OCI-LY1 (cell line): ENCODE measurements at regions not wholly inside any gene's neighbourhood (a gene's known extent, or its start where the extent isn't known, plus 50 kb on each side); places are given as distances from the start of the nearest gene placed in this dataset.

Experiments used
- H2AFZ ChIP-seq: fragments of 200-600 bp; sonication (generic), shearing (Covaris generic); 2 replicates; pipeline ENCODE4 v1.6.0; 2014; ENCODE audit warnings: antibody characterized with exemption, mild to moderate bottlenecking, low read length
- H3F3A ChIP-seq: fragments of 200-600 bp; sonication (generic), shearing (Covaris generic); 2 replicates; pipeline ENCODE4 v1.6.0; 2014; ENCODE audit warnings: mild to moderate bottlenecking, antibody characterized with exemption, low read length, moderate library complexity; ENCODE audit not compliant: insufficient read depth
- H3K27ac ChIP-seq: fragments of 200-600 bp; sonication (generic); 2 replicates; pipeline ENCODE4 v1.5.1; 2014; ENCODE audit warnings: low read length, mixed run types, mild to moderate bottlenecking, low read depth; ENCODE audit not compliant: poor library complexity, severe bottlenecking
- H3K27me3 ChIP-seq: fragments of 200-600 bp; sonication (generic); 2 replicates; pipeline ENCODE4 v1.6.0; 2014; ENCODE audit warnings: antibody characterized with exemption, mild to moderate bottlenecking, low read length, moderate library complexity; ENCODE audit not compliant: insufficient read depth
- H3K36me3 ChIP-seq: fragments of 200-600 bp; sonication (generic); 2 replicates; pipeline ENCODE4 v1.6.1; 2014; ENCODE audit warnings: mild to moderate bottlenecking, antibody characterized with exemption, low read length, moderate library complexity, mixed read lengths; ENCODE audit not compliant: insufficient read depth
- H3K4me1 ChIP-seq: fragments of 200-600 bp; sonication (generic); 2 replicates; pipeline ENCODE4 v1.5.1; 2014; ENCODE audit warnings: mild to moderate bottlenecking, low read length, moderate library complexity; ENCODE audit not compliant: insufficient read depth, severe bottlenecking
- H3K4me2 ChIP-seq: fragments of 200-600 bp; sonication (generic), shearing (Covaris generic); 2 replicates; pipeline ENCODE4 v1.6.1; 2014; ENCODE audit warnings: low read length
- H3K4me3 ChIP-seq: fragments of 200-600 bp; sonication (generic); 2 replicates; pipeline ENCODE4 v1.5.1; 2014; ENCODE audit warnings: low read length, low read depth, mild to moderate bottlenecking, mixed read lengths; ENCODE audit not compliant: poor library complexity, severe bottlenecking
- H3K79me2 ChIP-seq: fragments of 200-600 bp; shearing (Covaris generic); 2 replicates; pipeline ENCODE4 v1.6.1; 2016; ENCODE audit warnings: mixed run types, low read length, mixed read lengths; ENCODE audit not compliant: insufficient read depth
- H3K9ac ChIP-seq: fragments of 200-600 bp; sonication (generic), shearing (Covaris generic); 2 replicates; pipeline ENCODE4 v1.6.1; 2014; ENCODE audit warnings: mild to moderate bottlenecking, low read length, mixed read lengths
- H3K9me2 ChIP-seq: fragments of 200-600 bp; sonication (generic), shearing (Covaris generic); 2 replicates; pipeline ENCODE4 v1.6.1; 2014; ENCODE audit warnings: low read depth, mild to moderate bottlenecking, low read length, mixed read lengths
- H3K9me3 ChIP-seq: fragments of 200-600 bp; shearing (Covaris generic); 2 replicates; pipeline ENCODE4 v1.6.1; 2014; ENCODE audit warnings: low read length, mixed read lengths
- H4K20me1 ChIP-seq: fragments of 200-600 bp; sonication (generic), shearing (Covaris generic); 2 replicates; pipeline ENCODE4 v1.6.0; 2016; ENCODE audit warnings: mild to moderate bottlenecking, low read length; ENCODE audit not compliant: insufficient read depth
- EZH2 ChIP-seq: fragments of 200-600 bp; sonication (generic), shearing (Covaris generic); IDR thresholded peaks from 2 replicates; pipeline ENCODE4 v1.8.0; 2017; ENCODE audit warnings: borderline replicate concordance, mixed run types, mild to moderate bottlenecking, antibody characterized with exemption, low read length, moderate library complexity, mixed read lengths
- TF ChIP-seq, protein P1 (sequence below): fragments of 200-600 bp; sonication (generic), shearing (Covaris generic); IDR thresholded peaks from 2 replicates; pipeline ENCODE4 v1.5.1; 2017; ENCODE audit warnings: mild to moderate bottlenecking, antibody characterized with exemption, low read length, moderate library complexity, mixed read lengths

DNA sequence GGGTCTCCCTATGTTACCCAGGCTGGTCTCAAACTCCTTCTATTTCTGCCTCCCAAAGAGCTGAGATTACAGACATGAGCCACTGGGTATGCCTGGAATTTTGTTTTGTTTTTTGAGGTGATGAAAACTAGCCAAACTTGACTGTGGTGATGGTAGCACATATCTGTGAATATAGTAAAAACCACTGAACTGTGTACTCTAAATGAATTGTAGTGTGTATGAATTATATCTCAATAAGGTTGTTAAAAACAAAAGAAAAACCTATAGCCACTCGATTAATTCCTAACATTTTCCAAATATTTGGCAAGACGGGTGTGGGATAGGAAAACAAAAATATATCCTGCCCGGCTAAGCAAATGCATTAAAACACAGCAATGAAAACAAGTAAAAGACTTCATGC is 1302.3 kb upstream of the CHAC2 start:
- Histone ChIP-seq H3K4me2 (no peak overlapping the region), H3K4me1 (no peaks in the 10 kb centered on the region), H3K36me3 (no peaks in the 10 kb centered on the region), H3K9me3 (no peaks in the 10 kb centered on the region), H3K4me3 (no peak overlapping the region), H2AFZ (no peak overlapping the region), H3K27me3 (no peaks in the 10 kb centered on the region), H4K20me1 (no peaks in the 10 kb centered on the region), H3K27ac (no peak overlapping the region), H3F3A (no peaks in the 10 kb centered on the region), H3K9ac (no peak overlapping the region), H3K79me2 (no peaks in the 10 kb centered on the region), H3K9me2 (no peaks in the 10 kb centered on the region)
- TF ChIP-seq, protein P1, sequence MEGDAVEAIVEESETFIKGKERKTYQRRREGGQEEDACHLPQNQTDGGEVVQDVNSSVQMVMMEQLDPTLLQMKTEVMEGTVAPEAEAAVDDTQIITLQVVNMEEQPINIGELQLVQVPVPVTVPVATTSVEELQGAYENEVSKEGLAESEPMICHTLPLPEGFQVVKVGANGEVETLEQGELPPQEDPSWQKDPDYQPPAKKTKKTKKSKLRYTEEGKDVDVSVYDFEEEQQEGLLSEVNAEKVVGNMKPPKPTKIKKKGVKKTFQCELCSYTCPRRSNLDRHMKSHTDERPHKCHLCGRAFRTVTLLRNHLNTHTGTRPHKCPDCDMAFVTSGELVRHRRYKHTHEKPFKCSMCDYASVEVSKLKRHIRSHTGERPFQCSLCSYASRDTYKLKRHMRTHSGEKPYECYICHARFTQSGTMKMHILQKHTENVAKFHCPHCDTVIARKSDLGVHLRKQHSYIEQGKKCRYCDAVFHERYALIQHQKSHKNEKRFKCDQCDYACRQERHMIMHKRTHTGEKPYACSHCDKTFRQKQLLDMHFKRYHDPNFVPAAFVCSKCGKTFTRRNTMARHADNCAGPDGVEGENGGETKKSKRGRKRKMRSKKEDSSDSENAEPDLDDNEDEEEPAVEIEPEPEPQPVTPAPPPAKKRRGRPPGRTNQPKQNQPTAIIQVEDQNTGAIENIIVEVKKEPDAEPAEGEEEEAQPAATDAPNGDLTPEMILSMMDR, result no peak
- no peak for TF ChIP-seq EZH2

DNA sequence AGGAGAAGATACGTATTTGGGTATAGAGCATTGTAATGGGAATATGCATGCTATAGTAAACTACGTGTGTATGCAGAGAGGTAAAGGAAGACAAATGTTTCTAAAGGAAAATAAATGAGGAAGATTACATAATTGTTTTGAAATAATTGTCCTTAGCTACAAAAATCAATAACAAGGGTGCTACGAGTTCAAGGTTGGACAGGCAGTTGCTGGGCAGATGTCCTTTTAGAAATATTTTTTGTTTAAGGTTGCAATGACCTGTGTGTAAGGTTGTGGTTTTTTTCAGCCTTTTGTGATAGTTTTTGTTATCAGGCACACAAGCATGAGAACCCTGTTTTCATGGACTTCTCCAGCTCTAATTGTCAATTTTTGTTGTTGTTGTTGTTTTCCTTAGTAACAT is 1304.1 kb upstream of the CHAC2 start:
- Histone ChIP-seq H3K4me3 (no peak overlapping the region), H3K9me2 (no peaks in the 10 kb centered on the region), H3K27ac (no peak overlapping the region), H3K79me2 (no peaks in the 10 kb centered on the region), H3K4me2 (no peak overlapping the region), H3F3A (no peaks in the 10 kb centered on the region), H3K9ac (no peak overlapping the region), H3K36me3 (no peaks in the 10 kb centered on the region), H2AFZ (no peak overlapping the region), H3K4me1 (no peaks in the 10 kb centered on the region), H3K27me3 (no peaks in the 10 kb centered on the region), H3K9me3 (no peaks in the 10 kb centered on the region), H4K20me1 (no peaks in the 10 kb centered on the region)
- TF ChIP-seq, protein P1, result no peak
- TF ChIP-seq EZH2, result no peak

DNA sequence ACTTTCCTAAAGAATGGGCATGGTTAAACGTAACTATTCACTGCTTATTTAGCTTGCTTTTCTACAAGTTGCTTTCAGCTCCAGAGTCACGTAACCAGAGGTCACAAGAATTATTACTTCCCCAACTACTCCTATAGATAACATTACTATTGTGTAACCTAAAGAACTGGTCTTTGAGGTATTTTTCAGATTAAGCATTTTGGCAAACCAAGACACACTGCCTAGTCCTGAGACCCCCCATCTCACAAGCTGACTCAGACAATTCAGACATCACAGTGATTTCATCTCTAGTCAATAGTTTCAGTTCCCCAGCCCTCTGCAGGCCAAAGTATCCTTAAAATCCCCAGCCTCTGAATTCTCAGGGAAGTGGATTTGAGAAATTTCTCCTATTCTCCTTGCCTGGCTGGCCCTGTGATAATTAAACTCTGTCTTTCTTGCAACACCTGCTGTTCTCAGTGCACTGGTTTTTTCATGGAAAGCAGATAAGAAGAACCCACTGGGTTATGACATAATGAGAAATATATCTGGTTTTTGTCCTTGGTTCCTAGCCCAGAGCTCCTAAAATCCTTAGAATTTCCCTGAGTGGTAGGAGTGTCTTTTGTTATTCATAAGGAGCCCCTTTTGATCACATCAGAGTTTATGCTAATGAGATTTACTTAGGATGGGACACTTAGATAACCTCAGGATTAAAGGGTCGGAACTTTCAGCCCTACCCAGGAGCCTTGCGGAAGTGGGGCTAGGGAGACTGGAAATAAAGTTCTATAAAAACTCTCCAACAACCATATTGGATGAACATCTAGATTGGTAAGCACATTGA is 1310.8 kb upstream of the CHAC2 start:
- H3K36me3 ChIP-seq, result no peaks in the 10 kb centered on the region
- H3F3A ChIP-seq, result no peaks in the 10 kb centered on the region
- TF ChIP-seq, protein P1, result no peak
- no peaks in the 10 kb centered on the region for H3K79me2 ChIP-seq
- H3K9me3 ChIP-seq, result no peaks in the 10 kb centered on the region
- H2AFZ ChIP-seq, result no peak overlapping the region
- no peaks in the 10 kb centered on the region for H3K9me2 ChIP-seq
- no peak overlapping the region for H3K4me2 ChIP-seq
- H3K9ac ChIP-seq, result no peak overlapping the region
- H3K4me1 ChIP-seq, result no peaks in the 10 kb centered on the region
- no peaks in the 10 kb centered on the region for H3K27me3 ChIP-seq
- no peaks in the 10 kb centered on the region for H4K20me1 ChIP-seq
- H3K27ac ChIP-seq, result no peak overlapping the region
- no peak overlapping the region for H3K4me3 ChIP-seq
